ENCODE measurements at regions not wholly inside any gene's neighbourhood (a gene's known extent, or its start where the extent isn't known, plus 50 kb on each side); places are given as distances from the start of the nearest gene placed in this dataset.
"Not testable (repeated sequence)": the region's sequence is repeated elsewhere in the genome, so short reads cannot be mapped to it uniquely, and the experiment has no call there.

- DNase-seq: no peak
Observed at GRCh38 chr10:131363416-131363815, 51.9 kb upstream of the TCERG1L start.

- no peak for DNase-seq
Observed at GRCh38 chr10:131371571-131371970, 60.0 kb upstream of the TCERG1L start.

GRCh38 chr10:131381576-131381975 is 70.1 kb upstream of the TCERG1L start:
- no peak for DNase-seq

- DNase-seq: not testable (repeated sequence)
Observed at GRCh38 chr10:131385161-131385872, 73.8 kb upstream of the TCERG1L start.

- no peak for DNase-seq
Observed at GRCh38 chr10:131387018-131387529, 75.6 kb upstream of the TCERG1L start.

- DNase-seq: no peak
Observed at GRCh38 chr10:131391936-131392335, 80.4 kb upstream of the TCERG1L start.

- DNase-seq: no peak
Observed at GRCh38 chr10:131396121-131397050, 84.9 kb upstream of the TCERG1L start.

GRCh38 chr10:131398166-131398565 is 86.6 kb upstream of the TCERG1L start:
- no peak for DNase-seq

- no peak for DNase-seq
Observed at GRCh38 chr10:131399981-131400380, 88.5 kb upstream of the TCERG1L start.

- no peak for DNase-seq
Observed at GRCh38 chr10:131400513-131400912, 89.0 kb upstream of the TCERG1L start.

- DNase-seq: no peak
Observed at GRCh38 chr10:131402771-131403650, 91.5 kb upstream of the TCERG1L start.

GRCh38 chr10:131403936-131404335 is 92.4 kb upstream of the TCERG1L start:
- no peak for DNase-seq

- DNase-seq: no peak
Observed at GRCh38 chr10:131404886-131405285, 93.4 kb upstream of the TCERG1L start.

- no peak for DNase-seq
Observed at GRCh38 chr10:131406676-131407392, 95.3 kb upstream of the TCERG1L start.

- DNase-seq: no peak
Observed at GRCh38 chr10:131418681-131419080, 107.2 kb upstream of the TCERG1L start.

- DNase-seq: no peak
Observed at GRCh38 chr10:131419797-131420196, 108.3 kb upstream of the TCERG1L start.

GRCh38 chr10:131420867-131421266 is 109.3 kb upstream of the TCERG1L start:
- DNase-seq: no peak

GRCh38 chr10:131421381-131421780 is 109.9 kb upstream of the TCERG1L start:
- no peak for DNase-seq

GRCh38 chr10:131422731-131423130 is 111.2 kb upstream of the TCERG1L start:
- no peak for DNase-seq

- DNase-seq: no peak
Observed at GRCh38 chr10:131424053-131424452, 112.5 kb upstream of the TCERG1L start.

- no peak for DNase-seq
Observed at GRCh38 chr10:131424836-131425491, 113.4 kb upstream of the TCERG1L start.

Measured in CD4-positive, alpha-beta T cell treated with Interferon gamma for 1 hour (primary cell).